Left lobe of liver (tissue), 2 donors: ENCODE measurements at regions not wholly inside any gene's neighbourhood (a gene's known extent, or its start where the extent isn't known, plus 50 kb on each side); places are given as distances from the start of the nearest gene placed in this dataset.
"Not testable (repeated sequence)": the region's sequence is repeated elsewhere in the genome, so short reads cannot be mapped to it uniquely, and the experiment has no call there.

Experiments used
- ATAC-seq: fragments of 200-7000 bp; cut with Tn5 transposase; one replicate; pipeline ENCODE4 v1.9.1; 2020; ENCODE audit warnings: mild to moderate bottlenecking, moderate library complexity
- DNase-seq: peaks from one replicate; pipeline ENCODE4 v3.0.0-alpha.2; 2020; ENCODE audit warnings: low spot score
- donor health status: DM: no; HTN: no; CAD: no; lungs with moderate emphysema.
- donor health status: DM: no; HTN: yes; CAD: no.

DNA sequence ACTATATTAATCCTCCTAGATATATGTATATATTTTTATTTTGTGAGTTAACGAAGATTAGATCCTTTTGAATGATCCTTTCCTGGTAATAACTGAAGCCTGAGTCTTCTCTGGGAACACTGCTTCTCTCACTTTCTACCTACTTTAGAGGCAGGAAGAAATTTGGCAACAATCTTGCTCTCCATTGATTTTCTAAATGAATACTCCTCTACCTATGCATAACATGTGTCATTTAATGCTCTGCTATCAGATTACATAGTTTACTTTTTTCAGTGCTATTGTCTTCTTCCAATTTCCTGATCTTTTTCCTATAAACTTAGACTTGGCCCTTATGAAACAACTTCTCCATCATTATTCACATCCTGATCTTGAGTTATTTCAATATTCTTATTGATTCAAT lies 60.4 kb upstream of the PDHA2 start:
- no peak for DNase-seq
- ATAC-seq, result no peak

DNA sequence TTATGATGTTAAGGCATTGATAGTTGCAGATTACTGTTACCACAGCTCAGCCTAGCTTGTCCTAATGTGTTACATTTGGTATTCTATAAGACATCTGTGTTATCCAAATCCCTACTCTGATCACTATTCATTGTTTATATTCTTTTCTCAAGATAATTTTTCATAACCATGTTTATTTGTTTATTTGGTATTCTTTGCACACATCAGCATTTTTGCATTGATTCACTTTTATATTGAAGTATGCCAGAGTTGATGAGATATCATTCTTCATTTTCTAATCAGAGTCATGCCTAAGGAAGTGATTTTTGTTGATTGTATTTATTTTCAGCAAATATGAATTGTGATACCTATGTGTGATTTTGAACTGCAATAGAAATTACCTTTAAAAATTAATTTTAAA lies 61.2 kb upstream of the PDHA2 start:
- DNase-seq, result no peak
- ATAC-seq, result no peak

DNA sequence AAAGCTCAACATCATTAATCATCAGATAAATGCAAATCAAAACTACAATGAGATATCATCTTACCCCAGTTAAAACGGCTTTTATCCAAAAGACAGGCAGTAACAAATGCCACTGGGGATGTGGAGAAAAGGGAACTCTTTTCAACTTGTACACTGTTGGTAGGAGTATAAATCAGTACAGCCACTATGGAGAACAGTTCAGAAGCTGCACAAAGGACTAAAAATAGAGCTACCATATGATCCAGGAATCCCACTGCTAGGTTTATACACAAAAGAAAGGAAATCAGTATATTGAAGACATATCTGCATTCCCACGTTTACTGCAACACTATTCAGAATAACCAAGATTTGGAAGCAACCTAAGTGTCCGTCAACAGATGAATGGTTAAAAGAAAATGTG lies 69.3 kb upstream of the PDHA2 start:
- ATAC-seq, DNase-seq: not testable (repeated sequence)

DNA sequence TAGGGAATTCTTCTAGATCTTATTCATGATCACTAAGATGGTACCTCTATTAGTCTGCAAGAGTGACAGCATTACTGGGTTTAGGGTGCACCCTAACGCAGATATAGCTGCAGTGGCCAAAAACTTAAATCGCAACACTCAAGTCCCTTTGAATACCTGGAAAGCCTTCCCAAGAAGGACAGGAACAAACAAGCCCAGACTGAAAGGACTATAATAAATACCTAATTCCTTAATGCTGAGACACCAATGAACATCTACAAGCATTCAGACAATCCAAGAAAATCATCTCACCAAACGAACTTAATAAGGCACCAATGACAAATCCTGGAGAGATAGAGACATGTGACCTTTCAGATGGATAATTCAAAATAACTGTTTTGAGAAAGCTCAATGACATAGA lies 74.9 kb upstream of the PDHA2 start:
- ATAC-seq, result no peak

DNA sequence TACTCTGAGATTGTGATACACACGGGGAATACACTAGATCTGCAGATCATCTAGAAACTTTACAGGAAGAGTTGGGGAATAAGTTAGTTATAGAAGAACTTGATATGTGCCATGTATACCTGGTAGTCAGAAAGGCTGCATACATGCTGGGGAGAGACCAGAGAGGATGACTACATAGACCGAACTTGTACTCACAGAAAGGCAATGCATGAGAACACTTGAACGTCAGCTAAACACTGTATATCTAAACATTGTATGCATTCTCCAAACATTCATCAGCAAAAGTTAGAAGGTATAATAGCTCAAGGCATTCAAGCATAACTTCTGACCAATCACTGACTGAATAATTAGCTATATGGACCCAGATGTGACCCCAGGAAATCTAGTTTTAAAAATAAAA lies 78.0 kb upstream of the PDHA2 start:
- DNase-seq (no peak), ATAC-seq (no peak)

More for the DNA sequence above, 74.9 kb upstream of the PDHA2 start:
- DNase-seq, result no peak

DNA sequence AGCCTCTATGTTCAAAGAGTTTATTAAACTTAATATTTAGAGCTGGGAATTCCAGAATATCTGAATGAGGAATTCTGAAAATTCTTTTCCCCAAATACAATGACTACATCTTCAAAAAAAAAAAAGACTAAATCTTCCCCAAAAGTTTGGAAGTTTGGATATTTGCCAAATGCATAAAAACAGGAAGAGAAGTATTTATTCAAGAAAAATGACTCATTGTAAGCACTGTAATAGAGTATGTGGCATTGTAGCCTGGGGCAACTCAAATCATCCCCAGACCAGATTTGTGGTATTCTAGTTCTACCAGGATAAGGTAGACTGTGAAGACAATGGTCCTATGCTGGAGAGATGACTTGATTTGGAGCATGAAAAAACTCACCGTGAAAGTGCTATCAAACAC lies 78.5 kb upstream of the PDHA2 start:
- DNase-seq (no peak), ATAC-seq (no peak)

DNA sequence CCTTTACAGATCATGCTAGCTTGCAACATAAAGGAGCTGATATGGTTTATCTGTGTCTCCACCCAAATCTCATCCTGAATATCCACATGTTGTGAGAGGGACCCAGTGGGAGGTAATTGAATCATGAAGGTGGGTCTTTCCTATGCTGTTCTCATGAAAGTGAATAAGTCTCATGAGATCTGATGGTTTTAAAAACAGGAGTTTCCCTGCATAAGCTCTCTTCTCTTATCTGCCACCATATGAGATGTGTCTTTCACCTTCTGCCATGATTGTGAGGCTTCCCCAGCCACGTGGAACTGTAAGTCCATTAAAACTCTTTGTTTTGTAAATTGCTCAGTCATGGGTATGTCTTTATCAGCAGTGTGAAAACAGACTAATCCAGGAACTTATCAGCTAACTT lies 79.2 kb upstream of the PDHA2 start:
- ATAC-seq, DNase-seq: not testable (repeated sequence)

DNA sequence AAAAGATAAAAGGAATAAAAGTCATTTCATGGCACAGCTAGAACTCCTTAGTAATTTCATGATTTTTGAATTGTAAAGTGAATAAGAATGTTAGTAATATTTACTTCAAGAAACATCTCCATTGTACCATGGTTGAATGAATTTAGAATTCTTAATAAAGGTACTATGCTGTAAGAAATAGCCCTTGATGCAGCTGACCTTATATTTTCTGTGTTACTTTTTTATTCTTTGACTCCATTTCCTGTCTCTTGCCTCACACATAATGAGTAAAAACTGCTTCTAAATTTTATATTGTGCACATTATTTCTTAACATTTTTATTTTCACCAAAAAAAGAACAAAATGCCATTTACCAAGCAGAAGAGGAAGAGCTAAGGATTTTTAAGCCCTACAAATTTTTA lies 81.9 kb upstream of the PDHA2 start:
- DNase-seq (no peak), ATAC-seq (no peak)

DNA sequence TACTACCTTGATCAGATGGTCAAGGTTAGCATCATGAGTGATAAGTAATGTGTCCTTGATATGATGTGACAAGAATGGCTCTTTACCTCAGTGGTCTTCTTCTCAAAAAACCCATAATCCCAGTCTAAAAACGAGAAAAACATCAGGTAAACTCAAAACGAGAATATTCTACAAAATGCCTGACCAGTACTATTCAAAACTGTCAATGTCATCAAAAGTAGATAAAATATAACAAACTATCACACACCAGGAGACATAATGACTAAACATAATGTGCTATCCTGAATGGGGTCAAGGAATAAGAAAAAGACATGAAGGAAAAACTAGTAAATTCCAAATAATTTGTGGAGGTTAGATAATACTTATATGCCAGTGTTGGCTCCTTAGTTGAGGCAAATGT lies 85.2 kb upstream of the PDHA2 start:
- DNase-seq (no peak), ATAC-seq (no peak)

DNA sequence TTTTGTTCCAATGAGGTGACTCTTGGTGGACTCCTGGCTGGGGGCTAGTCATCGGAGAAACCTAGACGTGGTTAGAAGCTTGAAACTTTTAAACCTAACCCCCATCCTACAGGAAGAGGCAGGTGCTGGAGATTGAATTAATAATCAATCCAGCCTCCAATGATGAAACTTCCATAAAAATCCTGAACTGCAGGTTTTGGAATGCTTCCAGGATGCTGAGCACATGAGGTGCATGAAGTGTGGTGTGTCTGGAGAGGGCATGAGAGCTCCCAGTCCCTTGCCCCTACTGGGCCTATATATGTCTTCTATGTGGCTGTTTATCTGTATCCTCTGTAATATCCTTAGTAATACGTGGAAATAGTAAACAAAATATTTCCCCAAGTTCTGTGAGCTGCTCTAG lies 90.7 kb upstream of the PDHA2 start:
- ATAC-seq (no peak), DNase-seq (no peak)

DNA sequence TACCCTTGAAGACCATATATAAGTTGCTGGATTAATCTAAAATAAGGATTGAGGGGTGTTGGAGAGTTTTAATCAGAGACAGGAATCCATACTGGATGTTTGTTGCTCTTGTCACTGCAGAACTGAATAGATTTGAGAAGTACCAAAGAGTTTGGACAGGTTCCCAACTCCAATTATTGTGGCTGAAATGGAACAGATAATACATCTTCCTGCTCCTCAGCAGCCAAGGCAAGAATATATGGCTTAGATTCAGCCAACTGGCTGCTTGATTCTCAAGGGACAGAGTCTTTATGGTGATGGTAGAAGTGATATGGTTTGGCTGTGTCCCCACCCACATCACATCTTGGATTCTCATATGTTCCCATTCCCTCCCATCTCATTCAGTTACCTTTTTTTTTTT lies 97.0 kb upstream of the PDHA2 start:
- ATAC-seq, result no peak
- no peak for DNase-seq

DNA sequence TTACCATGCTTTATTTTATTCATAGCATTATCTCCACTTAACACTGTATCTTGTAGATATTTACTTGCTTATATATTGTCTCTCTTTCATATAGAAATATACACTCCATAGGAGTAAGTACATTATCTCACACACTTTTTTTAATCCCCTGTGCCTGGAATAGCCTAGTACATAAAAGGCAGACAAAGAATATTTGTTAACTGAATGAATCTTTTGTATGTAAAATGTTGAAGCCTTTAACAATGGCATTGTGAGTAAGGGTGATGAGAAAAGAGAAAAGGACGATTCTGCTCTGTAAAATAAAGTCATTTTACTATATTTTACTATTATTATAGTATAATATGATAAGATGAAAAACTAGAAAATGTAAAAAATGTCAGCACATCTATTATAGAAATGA lies 97.7 kb upstream of the PDHA2 start:
- DNase-seq (no peak), ATAC-seq (no peak)

DNA sequence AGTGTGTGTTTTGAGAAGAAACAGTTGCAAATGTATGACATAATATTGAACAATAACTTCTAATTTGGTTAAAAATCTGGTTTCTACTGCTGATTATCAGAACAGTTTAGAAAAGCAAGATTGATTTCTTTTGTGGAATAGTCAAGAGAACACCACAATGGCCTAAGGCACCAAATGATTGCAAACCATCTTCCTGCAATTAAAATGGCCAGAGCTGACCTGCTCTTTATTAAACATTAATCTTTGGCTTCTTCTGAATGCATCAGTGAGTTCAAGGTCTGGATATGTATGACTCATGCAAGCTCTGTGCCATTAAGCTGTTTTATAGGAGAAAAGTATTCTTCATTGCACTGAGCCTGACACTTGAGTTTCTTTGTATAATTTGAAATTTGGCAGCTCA lies 107.8 kb upstream of the PDHA2 start:
- no peak for DNase-seq
- ATAC-seq, result no peak

DNA sequence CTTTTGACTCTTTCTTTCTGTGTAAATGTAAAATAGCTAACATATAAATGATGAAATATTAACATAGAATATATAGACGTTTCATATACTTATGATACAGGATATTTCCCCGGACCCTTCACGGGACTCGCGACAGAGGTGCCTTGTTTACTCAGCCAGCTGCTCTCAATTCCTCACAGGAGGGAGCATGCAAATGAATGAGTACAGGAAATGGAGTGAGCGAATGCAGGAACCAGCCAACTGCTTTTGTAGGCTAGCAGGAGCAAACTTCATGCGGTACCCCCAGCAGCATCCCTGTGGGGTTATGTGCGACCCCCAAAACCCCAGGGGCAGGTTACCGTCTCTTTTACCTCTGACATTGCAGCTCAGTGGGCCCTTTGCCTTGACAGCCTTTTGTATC lies 110.3 kb upstream of the PDHA2 start:
- DNase-seq (no peak), ATAC-seq (no peak)

DNA sequence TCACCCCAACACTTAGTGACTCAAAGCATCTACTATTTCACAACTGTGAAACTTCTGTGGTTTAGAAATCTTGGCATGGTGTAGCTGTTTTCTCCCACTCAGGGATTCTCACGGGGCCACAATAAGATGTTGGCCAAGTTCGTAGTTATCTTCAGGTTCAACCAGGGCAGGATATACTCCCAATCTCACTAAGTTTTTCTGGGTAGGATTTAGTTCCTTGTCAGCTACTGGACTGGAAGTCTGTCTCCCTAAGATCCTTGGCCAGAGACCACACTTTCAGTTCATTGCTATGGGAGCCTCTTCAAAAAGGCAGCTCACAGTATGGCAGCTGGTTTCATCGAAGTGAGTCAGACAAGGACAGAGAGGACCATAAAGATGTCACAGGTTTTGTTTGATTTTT lies 111.7 kb upstream of the PDHA2 start:
- ATAC-seq (no peak), DNase-seq (no peak)

DNA sequence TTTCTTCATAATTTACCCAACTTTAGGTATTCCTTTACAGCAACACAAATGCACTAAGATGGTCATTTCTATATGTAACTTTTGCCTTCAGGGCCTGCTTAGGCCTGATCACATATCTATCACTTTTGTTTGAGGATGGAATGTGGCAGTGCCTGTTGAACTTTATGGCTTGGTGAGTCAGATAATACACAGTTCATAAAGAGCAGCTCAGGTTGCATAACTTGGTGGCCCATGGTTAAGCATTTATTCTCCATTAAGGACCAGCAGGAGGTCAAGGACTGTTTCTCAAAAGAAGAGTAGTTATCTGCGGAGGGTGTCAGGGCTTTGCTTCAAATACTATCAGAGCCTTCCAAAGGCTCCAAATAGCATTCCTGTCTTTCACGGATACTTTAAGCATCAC lies 124.1 kb upstream of the PDHA2 start:
- ATAC-seq (no peak), DNase-seq (no peak)

DNA sequence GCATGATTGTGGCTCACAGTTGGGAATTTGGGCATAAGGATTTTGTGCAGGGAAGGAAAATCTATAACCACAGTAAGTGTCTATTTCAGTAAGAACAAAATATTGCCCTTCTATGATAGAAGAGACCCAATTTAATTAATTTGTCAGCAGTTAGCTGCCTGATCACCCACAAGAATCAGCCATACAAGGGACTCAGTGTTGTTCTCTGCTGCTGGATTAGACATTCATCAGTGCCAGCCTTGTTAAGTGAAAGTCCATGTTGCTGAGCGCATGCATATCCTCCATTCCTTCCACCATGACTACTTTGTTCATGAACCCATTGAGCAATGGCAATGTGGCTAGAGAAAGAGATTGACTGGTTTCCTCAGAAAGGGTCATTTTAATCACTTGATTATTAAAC lies 125.3 kb upstream of the PDHA2 start:
- DNase-seq, result no peak
- no peak for ATAC-seq

DNA sequence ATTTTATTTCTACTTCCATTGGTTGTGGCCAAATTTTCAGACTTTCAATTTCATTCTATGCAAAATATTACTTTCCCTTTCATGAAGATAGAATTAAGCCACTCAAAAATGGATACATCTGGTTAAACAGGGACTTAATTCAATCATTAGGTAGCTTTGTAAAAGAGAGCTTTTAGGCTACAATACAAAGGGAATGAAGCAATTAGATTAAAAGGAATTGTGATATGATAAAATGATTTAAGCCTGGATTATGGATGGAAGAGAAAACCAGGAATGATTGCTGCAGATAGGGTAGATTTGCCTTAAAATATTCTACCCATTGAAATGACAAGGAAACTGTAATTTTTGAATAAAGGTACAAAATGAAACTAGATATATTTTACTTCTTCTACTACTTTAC lies 134.6 kb upstream of the PDHA2 start:
- DNase-seq (no peak), ATAC-seq (no peak)

DNA sequence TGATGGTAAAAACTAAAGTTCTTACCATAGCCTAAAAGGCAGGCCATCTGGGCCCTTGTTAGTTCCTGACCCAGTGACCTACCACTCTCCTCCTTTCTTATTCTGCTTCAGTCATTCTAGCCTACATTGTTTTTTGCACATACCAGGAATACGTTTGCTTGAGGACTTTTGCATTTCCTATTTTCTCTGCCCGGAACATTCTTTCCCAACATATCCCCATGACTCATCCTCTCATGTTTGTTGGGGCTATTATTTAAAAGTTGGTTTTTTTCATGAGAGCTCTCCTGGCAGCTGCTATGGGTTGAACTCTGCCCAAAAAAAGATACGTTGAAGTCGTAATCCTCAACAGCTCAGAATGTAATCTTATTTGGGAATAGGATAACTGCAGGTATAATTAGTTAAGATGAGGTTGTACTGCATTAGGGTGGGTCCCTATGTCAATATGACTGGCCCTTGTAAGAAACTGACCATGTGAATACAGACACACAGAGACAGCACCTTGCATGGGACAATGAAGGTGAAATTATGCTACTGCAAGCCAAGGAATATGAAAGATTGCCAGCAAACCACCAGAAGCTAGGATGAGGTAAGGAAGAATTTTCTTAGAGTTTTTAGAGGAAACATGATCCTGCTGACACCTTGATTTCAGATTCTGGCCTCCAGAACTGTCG lies 138.3 kb upstream of the PDHA2 start:
- DNase-seq (no peak), ATAC-seq (no peak)

DNA sequence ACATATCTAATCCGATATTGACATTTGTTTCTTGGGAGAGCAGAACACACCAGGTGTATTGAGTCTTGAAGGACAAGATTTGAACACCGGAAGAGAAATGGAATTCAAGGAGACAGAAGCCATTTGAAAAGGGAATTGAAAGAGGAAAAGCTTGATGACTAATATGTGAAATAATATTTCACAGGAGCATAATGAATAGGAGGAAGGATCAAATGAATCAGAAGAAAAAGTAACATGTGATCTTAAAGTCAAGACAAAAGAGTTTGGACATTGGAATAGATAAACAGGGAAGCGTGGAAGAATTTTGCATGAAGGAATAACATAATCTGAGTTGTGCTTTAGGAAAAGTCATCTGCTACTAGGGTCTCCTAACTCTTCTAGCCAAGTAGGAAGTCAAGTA lies 145.5 kb upstream of the PDHA2 start:
- ATAC-seq, result no peak
- no peak for DNase-seq

DNA sequence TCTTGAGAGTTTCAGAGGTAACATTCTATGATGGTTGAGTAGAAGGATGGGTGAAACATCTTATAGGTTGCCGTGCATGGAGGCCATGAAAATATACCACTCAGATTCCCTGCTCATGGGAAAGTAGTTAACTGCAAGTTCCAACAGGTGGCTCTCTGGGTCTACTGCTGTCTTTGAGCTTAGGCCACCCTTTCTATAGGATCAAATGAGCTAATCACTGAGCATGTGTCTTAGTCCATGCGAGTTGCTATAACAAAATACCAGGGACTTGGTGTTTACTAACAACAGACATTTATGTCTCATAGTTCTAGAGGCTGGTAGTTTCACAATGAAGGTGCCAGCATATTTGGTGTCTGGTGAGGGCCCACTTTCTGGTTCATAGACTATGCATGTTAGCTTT lies 144.8 kb upstream of the UNC5C start:
- no peak for DNase-seq
- ATAC-seq, result no peak

DNA sequence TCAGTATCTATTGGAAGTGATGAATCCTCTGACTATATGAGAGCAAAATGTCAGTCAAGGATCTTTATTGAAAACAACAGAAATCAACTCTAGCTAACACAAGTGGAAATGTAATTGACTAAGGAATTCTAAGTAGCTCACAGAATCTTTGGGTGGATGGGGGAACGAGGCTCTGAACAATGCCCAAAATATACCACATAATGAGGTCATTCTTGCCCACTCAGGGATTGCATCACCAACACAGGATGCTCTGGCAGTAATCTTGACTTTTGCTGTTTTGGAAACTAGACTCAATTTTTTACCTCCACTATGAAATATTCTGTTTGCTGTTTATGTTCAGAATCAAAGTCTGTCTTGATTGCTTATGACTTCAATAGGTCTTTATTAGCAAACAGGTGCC lies 127.4 kb upstream of the UNC5C start:
- no peak for DNase-seq
- no peak for ATAC-seq

DNA sequence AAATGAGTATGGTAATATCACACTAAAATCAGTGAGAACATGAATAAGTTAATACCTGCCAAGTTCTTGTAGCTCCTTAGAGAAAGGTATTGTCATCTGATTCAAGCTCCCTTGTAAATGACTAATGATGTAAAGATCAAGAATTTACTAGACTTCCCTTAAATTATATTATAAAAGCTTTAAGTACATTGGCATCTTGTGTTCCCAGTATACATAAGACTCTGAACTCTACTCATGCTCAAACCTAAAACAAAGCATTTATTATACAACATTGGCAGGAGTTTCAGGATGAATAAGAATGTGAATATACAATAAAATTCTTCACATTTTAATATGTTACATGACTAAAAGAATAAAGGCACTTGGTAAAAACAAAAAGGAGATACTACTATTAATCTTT lies 126.8 kb upstream of the UNC5C start:
- no peak for ATAC-seq
- no peak for DNase-seq

DNA sequence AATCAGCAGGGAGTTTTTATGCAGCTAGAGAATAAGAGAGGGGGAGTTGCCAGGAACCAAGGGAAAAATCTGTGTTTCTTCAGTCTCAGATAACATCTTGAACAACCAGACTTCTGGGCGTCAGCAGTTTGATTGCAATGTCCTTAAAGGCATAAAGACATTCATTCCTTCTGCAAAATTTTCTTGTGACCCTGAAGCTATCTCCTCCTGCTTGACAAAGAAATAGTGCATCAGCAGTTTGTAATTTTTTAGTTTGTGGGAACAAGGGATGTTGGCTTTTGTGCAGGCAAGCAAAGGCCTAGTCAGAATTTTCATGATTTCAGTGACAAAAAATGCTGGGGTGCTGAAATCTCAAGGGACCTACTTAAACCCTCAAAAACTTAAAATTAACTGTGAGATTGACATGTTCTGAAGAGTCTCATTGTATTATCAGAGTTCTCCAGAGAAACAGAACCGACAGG lies 125.8 kb upstream of the UNC5C start:
- no peak for ATAC-seq
- DNase-seq, result no peak
